ENCODE measurements at regions not wholly inside any gene's neighbourhood (a gene's known extent, or its start where the extent isn't known, plus 50 kb on each side); places are given as distances from the start of the nearest gene placed in this dataset.

DNA sequence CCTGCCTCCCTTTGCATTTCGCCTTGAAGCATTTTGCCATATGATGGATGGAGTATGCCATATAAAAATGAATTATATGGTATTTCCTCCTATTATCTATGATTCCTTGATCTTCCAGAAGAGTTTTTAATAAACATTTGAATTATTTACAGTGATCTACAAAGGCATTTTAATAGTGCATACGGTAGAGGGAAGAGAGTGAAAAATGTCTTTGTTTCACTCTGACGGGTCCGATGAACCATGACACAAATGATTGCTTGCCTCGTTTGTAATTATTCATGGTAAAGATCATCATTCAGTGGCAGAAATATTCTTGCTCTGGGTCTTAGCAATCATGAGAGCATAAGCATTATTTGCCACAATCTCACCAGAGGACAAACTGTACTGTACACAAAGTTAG, 1010.9 kb downstream of the NTRK3 start:
- no peak for DNase-seq (ENCODE audit: low spot score)

DNA sequence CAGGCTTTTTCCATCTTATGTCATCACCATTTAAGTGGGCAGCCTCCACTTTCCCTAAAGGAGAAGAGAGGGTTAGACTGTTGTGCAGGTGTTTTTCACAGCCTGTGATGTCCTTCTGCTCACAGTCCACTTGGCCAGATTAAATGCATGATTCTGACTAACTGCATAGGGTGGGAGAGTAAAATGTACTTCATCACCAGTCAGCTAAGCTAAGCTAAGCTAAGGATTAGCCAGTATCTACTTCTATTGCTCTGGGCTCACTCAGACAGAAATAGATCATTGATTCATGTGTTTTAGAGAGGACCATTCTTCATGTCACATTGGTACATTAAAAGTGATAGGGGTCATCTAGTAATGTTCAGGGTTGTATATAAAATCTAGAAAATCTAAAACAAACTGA, 1013.1 kb downstream of the NTRK3 start:
- DNase-seq (ENCODE audit: low spot score): no peak

DNA sequence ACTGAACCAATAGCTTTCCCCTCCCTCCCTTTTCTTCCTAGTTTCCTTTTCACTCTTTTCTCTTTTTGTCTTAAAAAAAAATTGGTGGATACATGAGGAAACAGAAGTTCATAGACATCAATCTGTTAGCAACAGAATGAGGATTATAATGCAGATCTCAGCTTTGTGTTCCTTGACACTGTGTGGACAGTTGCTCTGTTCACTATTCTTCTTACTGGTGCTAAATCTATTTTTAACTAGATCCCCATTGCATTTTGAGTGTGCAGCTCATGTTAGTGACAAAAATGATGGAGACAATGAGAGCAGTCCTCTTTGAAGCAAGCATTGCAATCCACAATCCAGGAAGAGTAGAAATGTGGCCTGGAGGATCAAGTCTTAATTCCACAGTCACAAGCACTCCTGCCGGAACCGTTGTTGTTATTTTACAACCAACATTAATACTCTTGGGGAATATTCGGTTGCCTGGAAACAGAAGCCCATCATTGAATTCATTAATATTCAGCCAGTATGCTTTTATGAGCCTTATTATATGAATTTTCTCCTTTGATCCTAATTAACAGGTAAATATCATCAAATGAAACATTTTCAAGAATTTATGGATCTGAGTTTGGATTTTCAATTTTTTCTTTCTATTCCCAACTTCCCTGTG, 1016.8 kb downstream of the NTRK3 start:
- DNase-seq (ENCODE audit: low spot score): no peak

DNA sequence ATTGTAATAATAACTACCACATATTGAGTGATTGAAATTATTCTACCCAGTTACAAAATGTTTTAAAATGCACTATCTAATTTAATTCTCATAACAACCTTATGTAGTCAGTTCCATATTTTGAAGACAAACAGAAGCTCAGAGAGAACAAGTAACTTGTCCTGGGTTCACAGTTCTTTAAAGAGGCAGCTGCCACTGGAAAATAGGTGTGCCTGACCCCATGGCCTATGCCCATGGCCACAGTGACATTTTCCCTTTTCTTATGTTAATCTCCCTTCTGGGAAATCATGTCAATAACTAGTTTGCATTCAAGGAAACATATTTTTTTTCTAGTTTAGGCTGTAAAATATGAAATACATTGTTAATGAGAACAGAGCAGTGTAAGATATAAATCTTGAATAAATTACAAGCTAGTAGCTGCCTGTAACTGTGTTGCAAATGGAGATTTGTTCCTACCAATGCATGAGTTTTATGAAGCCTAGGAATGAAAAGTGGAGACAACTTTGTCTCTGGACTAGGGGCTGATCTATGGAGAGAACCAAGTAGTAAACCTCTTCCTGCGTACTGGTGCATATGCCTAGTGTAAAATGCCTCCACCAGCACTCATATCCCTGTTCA, 1018.0 kb downstream of the NTRK3 start:
- no peak for DNase-seq (ENCODE audit: low spot score)

DNA sequence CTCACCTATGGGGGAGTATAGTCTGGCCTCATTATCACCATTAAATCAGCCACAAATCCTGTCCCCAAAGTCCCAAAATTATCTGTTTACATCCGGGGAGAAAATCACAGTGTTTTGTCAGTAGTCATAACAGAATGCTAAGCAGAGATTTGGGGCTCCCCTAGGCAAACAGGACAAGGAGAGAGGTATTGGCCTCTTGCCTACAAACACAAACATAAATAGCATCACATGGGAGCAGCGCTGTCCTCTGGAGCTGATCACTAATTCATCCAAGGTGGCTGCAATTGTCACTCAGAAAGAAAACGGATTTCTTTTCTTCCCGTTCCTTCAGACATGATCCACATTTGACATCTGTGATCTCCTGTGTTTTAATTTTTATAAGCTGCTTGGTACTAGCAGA, 1028.1 kb downstream of the NTRK3 start:
- DNase-seq (ENCODE audit: low spot score): no peak

DNA sequence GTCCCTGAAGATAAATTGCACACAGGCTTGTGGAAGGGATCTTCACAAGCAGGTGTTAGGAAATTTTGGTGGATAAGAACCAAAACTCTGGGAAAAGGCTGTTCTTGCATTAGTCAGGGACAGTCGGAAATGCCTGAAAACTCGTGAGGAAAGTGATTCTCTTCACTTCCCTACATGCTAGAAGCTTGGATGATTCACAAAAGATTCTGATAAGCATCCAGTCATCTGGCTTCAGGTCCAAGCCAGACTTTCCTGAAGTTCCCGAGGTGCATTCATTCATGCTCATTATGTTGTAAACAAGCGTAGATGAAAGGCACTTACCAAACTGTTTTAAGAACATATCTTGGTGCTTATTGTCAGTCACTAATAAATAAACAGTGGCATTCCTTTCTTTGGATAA, 1028.7 kb downstream of the NTRK3 start:
- no peak for DNase-seq (ENCODE audit: low spot score)

DNA sequence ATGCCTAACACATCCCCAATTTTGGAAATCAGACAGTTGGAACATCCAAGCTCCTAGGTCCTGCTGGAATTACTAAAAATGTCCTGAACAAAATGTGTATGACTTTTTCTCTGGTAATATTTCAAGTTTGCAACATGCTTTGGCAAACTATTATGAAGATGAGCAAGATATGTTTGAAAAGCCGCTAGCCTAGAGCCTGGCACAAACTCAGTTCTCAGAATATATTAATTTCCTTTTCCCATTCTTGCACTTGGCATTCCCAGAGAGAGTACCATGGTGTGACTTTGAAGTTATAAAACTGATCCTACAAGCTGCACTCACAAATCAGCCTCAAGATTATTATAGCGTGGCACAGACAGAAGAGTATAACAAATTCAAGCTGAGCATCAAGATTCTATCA, 1031.1 kb downstream of the NTRK3 start:
- no peak for DNase-seq (ENCODE audit: low spot score)

DNA sequence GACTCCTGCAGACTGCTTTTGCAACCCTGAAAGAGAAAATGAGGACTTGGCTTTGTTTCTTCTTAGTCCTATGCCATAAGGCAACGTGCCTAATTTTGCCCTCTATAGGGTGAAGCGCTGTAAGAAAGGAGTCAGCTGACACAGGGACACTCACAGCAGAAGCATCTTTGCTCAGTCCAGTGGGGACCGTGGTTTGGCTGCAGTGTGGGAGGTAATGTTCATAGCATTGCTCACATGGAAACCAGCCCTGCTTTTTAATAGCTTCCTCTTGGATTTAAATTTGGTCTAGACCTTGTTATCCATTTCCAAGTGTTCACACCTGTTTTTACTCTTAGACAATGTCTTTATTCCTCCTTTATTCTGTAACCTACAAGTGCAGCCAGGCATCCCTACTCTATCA, 1032.1 kb downstream of the NTRK3 start:
- DNase-seq (ENCODE audit: low spot score): no peak

DNA sequence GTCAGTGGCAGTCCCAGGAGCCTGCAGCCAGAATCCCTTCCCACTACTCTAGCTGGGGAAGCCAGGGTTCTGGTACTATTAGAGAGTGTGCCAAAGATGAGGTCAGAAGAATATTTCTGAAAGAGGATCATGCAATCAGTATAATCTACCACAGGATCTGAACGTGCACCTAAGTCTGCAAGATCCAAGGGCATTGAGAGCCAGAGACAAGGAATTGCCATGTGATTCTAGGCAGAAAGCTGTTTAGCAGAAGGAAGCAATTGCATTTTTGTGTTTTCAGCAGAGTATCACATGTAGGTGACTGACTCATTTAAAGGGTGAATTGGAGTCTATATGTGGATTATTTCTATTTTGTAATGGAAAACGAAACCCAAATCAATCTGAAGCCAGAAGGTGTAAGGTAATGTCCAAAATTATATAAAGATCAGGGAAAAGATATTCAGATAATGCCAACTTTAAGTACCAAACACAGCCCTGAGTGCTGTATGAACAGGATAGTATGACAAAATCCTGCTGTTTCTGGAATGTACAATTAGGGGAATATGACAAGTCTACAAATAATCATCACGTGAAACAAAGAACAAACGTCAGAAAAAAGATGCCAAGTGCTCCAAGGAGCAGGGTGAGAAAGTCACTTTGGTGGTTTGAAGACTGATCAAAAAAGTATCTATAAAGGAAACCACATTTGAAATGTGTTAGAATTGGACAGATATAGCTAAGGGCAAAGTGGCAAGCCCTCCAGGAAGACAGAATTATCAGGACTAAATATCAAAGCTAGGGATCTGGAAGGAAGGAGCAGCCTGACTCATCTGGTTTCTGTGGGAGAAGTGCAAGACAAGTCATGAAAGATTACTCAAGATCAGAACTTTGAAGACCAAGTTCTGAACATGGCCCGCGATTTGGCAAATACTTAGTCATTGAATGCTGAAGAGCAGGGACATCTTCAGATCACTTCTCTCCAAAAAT, 1036.6 kb downstream of the NTRK3 start:
- DNase-seq (ENCODE audit: low spot score): no peak

DNA sequence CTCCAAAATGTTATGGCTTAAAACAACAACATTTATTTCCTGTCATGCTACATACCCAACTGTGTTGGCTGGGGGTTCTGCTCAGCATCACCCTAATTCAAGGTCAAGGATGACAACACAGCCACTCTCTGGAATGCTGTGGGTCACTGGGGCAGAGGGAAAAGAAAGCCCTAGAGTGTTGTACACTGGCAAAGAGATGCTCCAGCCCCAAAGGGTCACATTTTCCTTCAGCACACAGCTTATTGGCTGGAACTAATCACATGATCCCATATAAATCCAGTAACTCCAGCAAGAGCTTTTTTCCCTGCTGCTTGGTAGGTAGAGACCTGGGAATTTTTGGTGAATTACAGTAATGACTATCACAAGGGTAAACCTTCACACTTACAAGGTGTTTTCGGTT, 1041.4 kb downstream of the NTRK3 start:
- no peak for DNase-seq (ENCODE audit: low spot score)

DNA sequence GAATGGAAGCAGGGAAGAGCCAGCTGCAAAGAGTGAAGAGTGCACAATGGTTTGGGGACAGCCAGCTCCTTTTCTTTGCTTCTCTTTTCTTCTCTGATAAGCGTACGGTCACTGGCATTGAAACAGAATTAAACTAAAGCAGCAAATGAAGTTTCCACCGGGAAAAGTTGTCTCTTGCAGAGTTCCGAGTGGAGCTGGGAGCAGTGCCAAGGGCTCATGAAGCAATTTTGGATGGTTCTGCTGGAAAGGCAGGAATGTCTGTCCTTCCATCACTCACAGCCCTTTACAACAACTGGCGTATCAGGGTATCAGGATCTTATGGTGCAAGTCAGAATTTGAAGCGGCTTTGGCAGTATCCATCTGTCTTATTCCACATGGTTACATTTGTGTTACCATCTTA, 1042.9 kb downstream of the NTRK3 start:
- DNase-seq (ENCODE audit: low spot score): no peak

DNA sequence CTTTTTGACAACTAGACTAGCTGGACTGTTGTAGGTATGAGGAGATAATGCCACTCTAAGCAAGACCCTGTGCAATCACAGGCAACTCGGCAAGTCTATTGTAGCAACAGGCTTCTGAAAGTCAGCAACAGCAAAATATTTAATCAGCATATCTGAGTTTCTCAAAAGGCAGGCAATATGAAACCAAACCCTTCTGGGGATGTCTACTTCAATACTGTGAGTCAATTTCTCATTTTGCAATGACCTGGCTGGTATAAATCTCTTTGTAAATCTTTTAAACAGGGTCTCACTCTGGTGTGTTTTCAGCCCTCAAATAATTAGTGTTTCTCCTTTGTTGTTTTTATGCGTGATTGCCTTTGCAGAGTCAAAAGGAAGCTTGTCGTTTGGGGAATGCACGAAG, 1044.5 kb downstream of the NTRK3 start:
- no peak for DNase-seq (ENCODE audit: low spot score)

DNA sequence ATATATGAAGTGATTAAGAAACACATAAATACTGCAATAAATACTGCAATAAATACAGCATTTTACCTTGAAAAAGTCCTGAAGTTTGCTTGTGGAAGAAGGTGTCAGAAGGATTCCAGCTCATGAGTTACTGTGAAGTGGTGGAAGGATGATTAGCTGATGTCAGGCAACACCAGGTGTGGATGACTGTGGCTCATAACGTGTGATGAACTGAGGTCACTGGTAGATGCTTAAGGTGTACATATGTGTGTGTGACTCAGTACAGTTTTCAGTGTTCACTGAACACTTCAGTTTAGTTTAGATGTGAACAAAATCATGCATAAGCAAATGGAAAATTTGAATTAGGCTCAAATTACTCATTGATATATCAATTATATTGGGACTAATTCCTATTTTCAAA, 1045.0 kb downstream of the NTRK3 start:
- no peak for DNase-seq (ENCODE audit: low spot score)

DNA sequence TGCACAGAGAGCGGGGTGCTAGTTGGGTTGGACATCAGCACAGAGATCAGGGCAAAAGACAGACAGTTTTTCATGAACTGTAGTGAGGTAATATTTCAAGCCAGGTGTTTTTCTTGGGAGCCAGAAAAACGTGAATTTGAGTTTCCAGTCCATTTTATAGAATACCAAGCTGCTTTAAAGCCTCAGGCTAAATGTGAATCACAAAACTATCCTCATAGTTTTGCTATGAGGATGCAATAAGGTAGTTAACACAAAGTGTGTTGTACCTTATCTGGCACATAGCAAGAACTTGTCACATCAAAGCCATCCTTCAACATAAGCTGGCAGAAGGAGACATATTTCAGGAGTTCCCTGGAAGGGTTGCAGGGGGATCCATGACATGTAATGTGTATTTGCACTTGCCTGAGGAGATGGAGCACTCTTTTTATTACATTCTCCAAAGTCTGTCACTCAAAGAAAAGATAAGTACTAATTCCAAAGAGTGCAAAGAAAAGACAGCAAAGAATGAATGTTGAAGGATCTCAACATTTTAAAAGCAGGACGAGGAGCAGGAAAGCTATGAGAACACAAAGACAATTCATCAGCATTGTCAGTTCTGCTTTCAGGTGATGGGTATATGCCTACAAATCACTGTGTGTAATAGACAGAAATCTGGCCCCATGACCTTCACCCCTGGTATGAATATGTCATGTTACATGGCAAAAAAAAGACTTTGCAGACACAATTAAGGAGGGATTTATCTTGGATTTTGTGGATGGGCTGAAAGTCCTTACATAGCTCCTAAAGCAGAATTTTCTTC, 1046.4 kb downstream of the NTRK3 start:
- no peak for DNase-seq (ENCODE audit: low spot score)

DNA sequence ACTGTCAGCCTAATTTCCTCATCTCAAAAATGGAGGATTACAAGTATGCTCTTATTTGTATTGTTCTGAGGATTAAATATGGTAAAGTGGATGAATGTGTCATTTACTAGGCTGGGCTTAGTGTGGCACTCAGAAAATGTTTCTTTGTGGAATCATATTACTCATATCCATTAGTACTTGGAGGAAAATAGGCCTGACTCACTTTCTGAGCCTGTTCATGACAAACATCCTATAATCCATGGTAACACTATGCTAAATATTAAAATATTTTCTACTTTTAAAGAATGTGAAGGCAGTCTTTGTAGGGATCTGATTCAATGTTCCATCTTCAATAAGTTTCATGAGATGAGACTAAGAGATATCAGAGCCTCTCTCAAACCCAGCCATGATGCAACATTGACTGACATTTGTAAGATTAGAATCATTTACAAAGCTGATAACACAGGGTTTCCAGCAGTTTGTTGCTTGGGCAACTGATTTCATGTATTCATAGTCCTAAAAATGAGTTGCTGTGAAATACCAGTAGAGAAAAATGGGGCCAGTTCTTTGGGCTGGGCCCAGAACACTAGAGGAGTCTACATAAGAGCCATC, 1048.5 kb downstream of the NTRK3 start:
- no peak for DNase-seq (ENCODE audit: low spot score)

DNA sequence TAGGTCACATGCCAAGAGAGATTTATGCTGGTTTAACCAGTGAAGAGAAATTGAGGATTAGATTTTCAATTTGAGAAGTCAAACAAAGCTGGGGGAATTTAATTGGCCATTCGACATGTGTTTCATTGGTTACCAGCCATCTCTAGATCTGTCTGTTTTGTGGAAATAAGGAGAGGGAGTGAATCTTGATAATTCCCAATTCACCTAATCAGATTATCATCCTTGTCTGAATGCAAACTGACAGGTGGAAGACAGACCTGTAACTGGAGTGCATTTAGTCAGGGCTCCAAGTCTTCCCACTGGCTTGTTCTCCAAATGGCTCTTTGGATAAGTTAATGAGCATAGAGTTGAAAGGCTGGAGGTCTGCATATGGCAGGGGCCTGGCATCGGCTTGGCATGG, 1049.3 kb downstream of the NTRK3 start:
- DNase-seq (ENCODE audit: low spot score): no peak

DNA sequence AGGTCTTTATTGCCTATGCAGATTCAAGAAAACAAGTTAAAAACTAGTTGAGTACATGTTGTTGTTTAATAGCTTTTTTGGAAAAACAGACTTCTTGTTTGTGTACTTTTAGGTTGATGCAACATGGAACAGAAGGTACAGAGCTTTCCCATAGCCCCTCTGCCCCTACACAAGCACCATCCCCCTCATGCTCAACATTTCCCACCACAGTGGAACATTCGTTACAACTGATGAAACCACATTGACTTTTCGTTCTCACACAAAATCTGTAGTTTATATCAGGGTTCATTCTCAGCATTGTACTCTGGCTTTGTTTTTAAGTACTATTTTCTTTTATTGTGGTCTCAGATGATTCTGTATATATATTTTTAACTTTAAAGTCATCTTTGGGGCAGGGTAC, 1054.6 kb downstream of the NTRK3 start:
- DNase-seq (ENCODE audit: low spot score): no peak

DNA sequence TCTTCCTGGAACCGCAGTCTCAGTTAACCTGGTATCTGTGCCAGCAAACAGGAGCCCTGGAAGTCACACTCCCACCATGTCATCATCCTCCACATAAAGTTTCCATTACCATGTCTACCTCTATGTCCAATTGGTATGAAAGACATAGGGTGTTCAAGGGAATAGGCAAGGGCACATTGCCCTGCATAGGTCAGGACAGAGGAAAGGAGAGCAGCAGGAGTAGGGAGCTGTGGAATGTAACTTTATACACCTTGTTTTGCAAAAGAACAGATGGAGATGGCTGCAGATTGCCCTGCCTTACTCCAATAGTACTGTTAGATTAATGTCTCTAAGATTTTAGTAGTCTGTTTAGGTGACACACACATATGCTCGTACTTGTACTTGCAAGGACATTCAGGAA, 1056.4 kb downstream of the NTRK3 start:
- no peak for DNase-seq (ENCODE audit: low spot score)

DNA sequence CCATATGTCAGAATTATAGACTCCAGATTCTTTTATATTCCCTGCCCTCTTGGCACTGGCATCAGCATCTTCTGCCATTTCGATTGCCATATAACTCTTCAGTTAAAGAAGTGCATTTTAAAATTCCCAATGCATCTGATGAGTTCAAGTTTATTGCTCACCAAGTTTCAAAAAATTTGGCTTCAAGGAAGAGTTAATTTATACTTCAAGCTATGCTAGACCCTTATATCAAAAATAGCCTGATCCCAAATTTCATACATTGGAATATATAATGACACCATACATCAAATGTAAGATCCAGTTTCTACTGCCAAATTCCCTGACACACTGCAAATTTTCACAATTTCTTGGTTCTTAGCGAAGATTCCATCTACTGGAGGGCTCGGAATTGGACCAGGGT, 1058.6 kb downstream of the NTRK3 start:
- DNase-seq (ENCODE audit: low spot score): no peak

DNA sequence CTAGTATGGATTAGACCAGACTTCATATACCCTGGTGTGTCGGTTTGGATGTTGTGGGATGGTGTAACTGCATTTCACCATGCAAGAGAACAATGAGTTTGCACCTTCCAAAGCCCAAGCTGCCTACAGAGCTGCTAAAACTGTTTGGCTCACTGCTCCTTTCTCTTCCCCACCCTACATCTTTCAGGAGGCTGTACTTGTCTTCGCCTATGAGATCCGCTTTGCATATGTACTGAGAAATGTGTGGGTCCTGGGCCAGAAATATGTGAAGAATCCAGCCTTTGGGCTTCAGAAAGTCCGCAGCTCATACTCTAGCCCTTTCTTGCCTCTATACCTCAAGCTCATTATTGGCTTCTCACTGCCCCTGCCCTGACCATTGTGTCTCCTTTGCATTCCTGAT, 1060.0 kb downstream of the NTRK3 start:
- no peak for DNase-seq (ENCODE audit: low spot score)

DNA sequence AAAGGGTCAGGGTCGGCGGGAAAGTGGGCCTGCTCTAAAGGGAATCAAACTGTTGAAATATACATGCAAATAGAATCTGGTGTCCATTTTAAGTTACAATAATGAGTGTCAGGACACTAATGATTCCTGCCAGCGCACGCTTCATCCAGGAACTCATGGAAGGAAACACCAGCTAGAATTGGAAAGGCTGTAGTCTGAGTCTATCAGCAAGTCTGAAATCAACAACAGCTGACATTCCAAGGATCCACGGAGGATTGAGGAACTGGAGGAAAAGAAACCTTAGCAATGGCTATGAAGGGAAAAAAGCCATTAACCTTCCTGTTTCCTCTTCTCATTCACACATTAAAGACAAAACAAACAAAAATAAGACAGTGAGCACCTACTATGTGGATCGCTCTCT, 1063.1 kb downstream of the NTRK3 start:
- no peak for DNase-seq (ENCODE audit: low spot score)

DNA sequence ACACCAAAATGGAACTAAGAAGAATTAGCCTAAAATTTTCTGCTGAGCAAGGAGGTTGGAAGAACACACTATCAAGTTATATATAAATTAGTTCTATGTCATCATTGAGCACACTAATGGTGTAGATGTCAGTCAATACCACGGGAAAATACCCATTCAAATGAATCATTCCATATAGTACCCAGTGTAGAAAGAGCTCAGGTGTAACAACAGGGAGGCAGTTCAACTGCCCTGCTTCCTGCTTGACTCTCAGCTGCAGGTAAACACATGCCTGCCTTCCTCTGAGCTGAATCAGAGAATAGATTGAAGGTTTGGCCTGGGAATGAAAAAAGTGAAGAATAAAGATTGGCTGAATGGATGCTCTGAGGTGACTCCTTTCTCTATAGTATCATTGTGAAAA, 1088.0 kb downstream of the AGBL1 start:
- DNase-seq (ENCODE audit: low spot score): no peak
